AG09319 (cell line): ENCODE measurements at regions not wholly inside any gene's neighbourhood (a gene's known extent, or its start where the extent isn't known, plus 50 kb on each side); places are given as distances from the start of the nearest gene placed in this dataset.
"Not testable (repeated sequence)": the region's sequence is repeated elsewhere in the genome, so short reads cannot be mapped to it uniquely, and the experiment has no call there.

Source experiments
- DNase-seq: peaks from one replicate; pipeline ENCODE4 v3.0.0-alpha.2; 2010; ENCODE audit warnings: low read depth; ENCODE audit errors: extremely low read depth
- TF ChIP-seq, protein P1 (sequence below): IDR thresholded peaks from 2 replicates; pipeline ENCODE4 v1.5.1; 2011; ENCODE audit warnings: low read depth, mild to moderate bottlenecking, inconsistent platforms, low read length, moderate library complexity

DNA sequence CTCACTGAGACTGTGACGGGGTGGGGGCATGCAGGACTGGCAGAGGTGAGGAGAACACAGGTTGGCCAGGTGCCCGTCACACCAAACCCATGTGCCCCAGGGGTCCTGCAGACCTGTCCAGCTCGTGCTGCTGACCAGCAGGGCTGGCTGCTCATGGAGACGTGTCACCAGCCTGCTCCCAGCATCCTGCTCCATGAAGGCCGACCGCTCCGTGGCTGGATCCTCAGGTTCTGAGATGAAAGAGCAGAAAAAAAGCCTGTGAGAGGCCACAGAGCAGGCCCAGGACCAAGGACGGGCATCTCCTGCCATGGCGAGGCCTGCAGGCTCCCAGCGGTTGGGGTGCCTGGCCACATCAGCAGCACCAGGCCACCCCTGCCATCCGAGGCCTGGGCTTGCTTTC lies 71.7 kb upstream of the DRD5 start:
- no peak for DNase-seq

DNA sequence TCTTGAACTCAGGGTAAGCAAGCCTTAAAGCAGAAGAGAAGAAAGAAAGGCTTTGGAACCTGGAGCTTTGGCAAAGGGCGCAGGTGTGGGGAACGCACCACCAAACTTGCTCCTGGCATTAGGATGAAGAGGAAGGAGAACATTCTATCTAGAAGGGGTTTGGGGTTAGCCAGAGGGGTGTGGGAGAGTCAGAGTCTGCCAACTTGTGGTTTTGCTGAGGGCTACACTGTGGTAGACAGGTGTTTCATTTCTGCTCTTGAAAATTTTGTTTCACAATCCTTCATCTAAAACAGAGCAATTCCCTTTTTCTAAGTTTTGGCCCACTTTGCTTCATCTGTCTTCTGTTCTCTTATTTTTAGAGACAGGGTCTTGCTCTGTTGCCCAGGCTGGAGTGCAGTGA lies 66.2 kb upstream of the DRD5 start:
- not testable (repeated sequence) for DNase-seq

More for the DNA sequence above, 71.7 kb upstream of the DRD5 start:
- TF ChIP-seq, protein P1, sequence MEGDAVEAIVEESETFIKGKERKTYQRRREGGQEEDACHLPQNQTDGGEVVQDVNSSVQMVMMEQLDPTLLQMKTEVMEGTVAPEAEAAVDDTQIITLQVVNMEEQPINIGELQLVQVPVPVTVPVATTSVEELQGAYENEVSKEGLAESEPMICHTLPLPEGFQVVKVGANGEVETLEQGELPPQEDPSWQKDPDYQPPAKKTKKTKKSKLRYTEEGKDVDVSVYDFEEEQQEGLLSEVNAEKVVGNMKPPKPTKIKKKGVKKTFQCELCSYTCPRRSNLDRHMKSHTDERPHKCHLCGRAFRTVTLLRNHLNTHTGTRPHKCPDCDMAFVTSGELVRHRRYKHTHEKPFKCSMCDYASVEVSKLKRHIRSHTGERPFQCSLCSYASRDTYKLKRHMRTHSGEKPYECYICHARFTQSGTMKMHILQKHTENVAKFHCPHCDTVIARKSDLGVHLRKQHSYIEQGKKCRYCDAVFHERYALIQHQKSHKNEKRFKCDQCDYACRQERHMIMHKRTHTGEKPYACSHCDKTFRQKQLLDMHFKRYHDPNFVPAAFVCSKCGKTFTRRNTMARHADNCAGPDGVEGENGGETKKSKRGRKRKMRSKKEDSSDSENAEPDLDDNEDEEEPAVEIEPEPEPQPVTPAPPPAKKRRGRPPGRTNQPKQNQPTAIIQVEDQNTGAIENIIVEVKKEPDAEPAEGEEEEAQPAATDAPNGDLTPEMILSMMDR = no peak

DNA sequence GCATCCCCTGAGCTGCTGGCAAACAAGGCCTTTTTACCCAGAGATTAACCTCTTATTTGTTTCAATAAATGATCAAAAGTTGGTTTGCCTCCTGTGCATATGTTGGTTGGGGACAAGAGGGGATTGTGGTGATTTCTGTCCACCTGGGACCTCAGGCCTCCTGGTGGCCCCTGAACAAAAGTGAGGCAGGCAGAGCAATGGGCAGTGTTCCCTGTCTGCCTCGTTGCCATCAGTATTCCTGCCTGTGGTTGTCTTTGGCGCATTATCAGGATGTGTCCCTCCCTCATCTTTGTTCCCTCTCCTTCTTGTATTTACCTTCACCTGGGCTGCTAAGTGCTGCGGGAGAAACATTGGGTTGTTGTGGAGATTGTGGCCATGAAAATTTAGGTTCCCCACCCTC lies 65.3 kb upstream of the DRD5 start:
- DNase-seq = no peak
- TF ChIP-seq, protein P1 = no peak

DNA sequence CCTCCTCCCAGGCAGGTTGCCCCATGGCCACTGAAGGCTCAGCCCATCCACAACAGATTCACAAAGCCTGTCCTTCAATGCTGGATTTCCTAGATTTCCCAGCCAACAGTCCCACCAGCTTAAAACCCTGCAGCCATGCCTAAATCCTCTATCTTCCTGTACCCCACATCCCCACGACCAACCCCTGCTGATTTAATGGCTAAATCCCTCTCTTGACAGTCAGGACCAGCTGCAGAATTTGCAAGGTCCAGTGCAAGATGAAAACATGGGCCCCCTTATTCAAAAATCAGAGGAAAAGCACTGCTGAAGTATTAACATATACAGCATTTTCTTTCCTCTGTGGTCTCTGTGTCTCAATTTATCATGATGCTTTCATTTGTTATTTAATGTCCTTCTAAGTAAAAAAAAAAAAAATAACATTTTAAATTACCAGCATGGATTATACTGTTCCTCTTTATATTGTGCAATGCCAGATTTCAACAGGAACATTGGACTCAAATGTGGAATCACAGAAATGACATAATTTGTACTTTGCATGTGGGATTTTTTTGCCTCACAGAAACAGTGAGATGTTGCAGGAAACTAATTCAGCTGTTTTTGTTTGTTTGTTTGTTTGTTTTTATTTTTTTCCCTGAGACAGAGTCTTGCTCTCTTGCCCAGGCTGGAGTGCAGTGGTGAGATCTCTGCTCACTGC lies 63.0 kb upstream of the DRD5 start:
- DNase-seq = not testable (repeated sequence)

DNA sequence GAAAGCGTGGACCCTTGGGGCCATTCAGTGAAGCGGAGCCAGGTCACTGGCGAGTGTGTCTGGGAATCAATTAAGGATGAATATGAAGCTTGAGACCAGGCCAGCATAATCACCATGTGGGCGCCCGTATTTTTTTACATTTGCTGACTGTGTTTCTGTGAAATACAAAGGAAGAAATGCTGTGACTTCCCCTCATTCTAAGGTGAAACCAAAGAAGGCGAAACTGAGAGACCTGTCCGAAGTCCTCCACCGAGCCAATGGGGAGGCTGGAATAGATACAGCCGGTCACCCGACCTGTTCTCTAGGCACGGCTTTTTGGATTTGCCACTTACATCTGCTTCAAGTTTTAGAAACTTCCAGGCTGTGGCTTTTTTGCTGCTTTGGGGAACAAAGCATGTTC lies 59.3 kb upstream of the DRD5 start:
- DNase-seq = not testable (repeated sequence)
